ENCODE measurements at regions not wholly inside any gene's neighbourhood (a gene's known extent, or its start where the extent isn't known, plus 50 kb on each side); places are given as distances from the start of the nearest gene placed in this dataset.

GRCh38 chrX:107565015-107565414 is 63.3 kb upstream of the PRPS1 start:
- ChIA-PET POLR2A (no interaction called here), CTCF (interaction anchor here (0.6 kb wide), 1 partner anchor 21 kb away, joined by 3 read pairs; no protein-coding TSS in a partner anchor)
- Mint-ChIP-seq H3K4me3 (no peak overlapping the region), H3K36me3 (ENCODE audit: low read depth) (no peaks in the 10 kb centered on the region), H3K4me1 (no peaks in the 10 kb centered on the region), H3K27ac (no peak overlapping the region), H3K9me3 (no peaks in the 10 kb centered on the region), H3K27me3 (peaks cover 8% of the 10 kb centered on the region)
- no peak for DNase-seq

GRCh38 chrX:107565931-107566603 is 62.2 kb upstream of the PRPS1 start:
- Mint-ChIP-seq H3K4me1 (no peaks in the 10 kb centered on the region), H3K36me3 (ENCODE audit: low read depth) (no peaks in the 10 kb centered on the region), H3K9me3 (no peaks in the 10 kb centered on the region), H3K27ac (no peak overlapping the region), H3K4me3 (no peak overlapping the region), H3K27me3 (peaks cover 8% of the 10 kb centered on the region)
- ChIA-PET CTCF (no interaction called here), POLR2A (no interaction called here)
- DNase-seq, result no peak

- H3K4me1 Mint-ChIP-seq, result no peaks in the 10 kb centered on the region
- ChIA-PET POLR2A (no interaction called here), CTCF (no interaction called here)
These were observed 61.6 kb upstream of the PRPS1 start for GRCh38 chrX:107566604-107567262.

GRCh38 chrX:107567370-107567769 is 60.9 kb upstream of the PRPS1 start:
- Mint-ChIP-seq H3K4me3 (no peak overlapping the region), H3K36me3 (ENCODE audit: low read depth) (no peaks in the 10 kb centered on the region), H3K4me1 (no peaks in the 10 kb centered on the region), H3K27me3 (peaks cover 8% of the 10 kb centered on the region), H3K27ac (no peak overlapping the region), H3K9me3 (no peaks in the 10 kb centered on the region)
- DNase-seq, result no peak
- ChIA-PET CTCF (no interaction called here), POLR2A (no interaction called here)

More at GRCh38 chrX:107566604-107567262, 61.6 kb upstream of the PRPS1 start:
- Mint-ChIP-seq H3K9me3 (no peaks in the 10 kb centered on the region), H3K27ac (no peak overlapping the region), H3K36me3 (ENCODE audit: low read depth) (no peaks in the 10 kb centered on the region), H3K27me3 (peaks cover 8% of the 10 kb centered on the region), H3K4me3 (no peak overlapping the region)
- no peak for DNase-seq

GRCh38 chrX:107571296-107571998 is 56.9 kb upstream of the PRPS1 start:
- ChIA-PET CTCF (interaction anchor here (0.5 kb wide), 1 partner anchor 64 kb away, joined by 3 read pairs; no protein-coding TSS in a partner anchor), POLR2A (no interaction called here)
- Mint-ChIP-seq H3K27me3 (peaks cover 8% of the 10 kb centered on the region), H3K27ac (no peak overlapping the region), H3K9me3 (no peaks in the 10 kb centered on the region), H3K4me1 (no peaks in the 10 kb centered on the region), H3K36me3 (ENCODE audit: low read depth) (no peaks in the 10 kb centered on the region), H3K4me3 (no peak overlapping the region)
- DNase-seq, result no peak

- POLR2A ChIA-PET, result no interaction called here
- H3K9me3 Mint-ChIP-seq, result no peaks in the 10 kb centered on the region
- H3K4me1 Mint-ChIP-seq, result peaks cover 6% of the 10 kb centered on the region
- no peaks in the 10 kb centered on the region for H3K27me3 Mint-ChIP-seq
- no peak overlapping the region for H3K27ac Mint-ChIP-seq
- no peak for DNase-seq
- H3K4me3 Mint-ChIP-seq, result no peak overlapping the region
- CTCF ChIA-PET, result no interaction called here
- no peaks in the 10 kb centered on the region for H3K36me3 Mint-ChIP-seq (ENCODE audit: low read depth)
These were observed 55.3 kb upstream of the PRPS1 start for GRCh38 chrX:107573016-107573415.

- Mint-ChIP-seq H3K4me1 (peaks cover 6% of the 10 kb centered on the region), H3K27ac (no peak overlapping the region)
- no peak for DNase-seq
These were observed 54.1 kb upstream of the PRPS1 start for GRCh38 chrX:107574054-107574683.

GRCh38 chrX:107574711-107575110 is 53.6 kb upstream of the PRPS1 start:
- H3K4me3 Mint-ChIP-seq, result no peak overlapping the region
- peaks cover 6% of the 10 kb centered on the region for H3K4me1 Mint-ChIP-seq
- no peaks in the 10 kb centered on the region for H3K27me3 Mint-ChIP-seq
- CTCF ChIA-PET, result no interaction called here
- no peak for DNase-seq
- POLR2A ChIA-PET, result no interaction called here
- no peak overlapping the region for H3K27ac Mint-ChIP-seq
- no peaks in the 10 kb centered on the region for H3K36me3 Mint-ChIP-seq (ENCODE audit: low read depth)
- H3K9me3 Mint-ChIP-seq, result no peaks in the 10 kb centered on the region

More at GRCh38 chrX:107574054-107574683, 54.1 kb upstream of the PRPS1 start:
- CTCF ChIA-PET, result no interaction called here
- Mint-ChIP-seq H3K36me3 (ENCODE audit: low read depth) (no peaks in the 10 kb centered on the region), H3K4me3 (no peak overlapping the region), H3K27me3 (no peaks in the 10 kb centered on the region), H3K9me3 (no peaks in the 10 kb centered on the region)
- POLR2A ChIA-PET, result no interaction called here

- H3K9me3 Mint-ChIP-seq, result no peaks in the 10 kb centered on the region
- no peak overlapping the region for H3K27ac Mint-ChIP-seq
- H3K4me1 Mint-ChIP-seq, result peaks cover 6% of the 10 kb centered on the region
- POLR2A ChIA-PET, result no interaction called here
- CTCF ChIA-PET, result no interaction called here
- no peak overlapping the region for H3K4me3 Mint-ChIP-seq
- DNase-seq, result no peak
- H3K36me3 Mint-ChIP-seq (ENCODE audit: low read depth), result no peaks in the 10 kb centered on the region
- H3K27me3 Mint-ChIP-seq, result no peaks in the 10 kb centered on the region
These were observed 51.9 kb upstream of the PRPS1 start for GRCh38 chrX:107576392-107576791.

GRCh38 chrX:107576841-107577240 is 51.5 kb upstream of the PRPS1 start:
- H3K4me3 Mint-ChIP-seq, result no peak overlapping the region
- no peaks in the 10 kb centered on the region for H3K9me3 Mint-ChIP-seq
- ChIA-PET POLR2A (no interaction called here), CTCF (no interaction called here)
- peaks cover 6% of the 10 kb centered on the region for H3K4me1 Mint-ChIP-seq
- H3K27ac Mint-ChIP-seq, result no peak overlapping the region
- no peaks in the 10 kb centered on the region for H3K36me3 Mint-ChIP-seq (ENCODE audit: low read depth)
- H3K27me3 Mint-ChIP-seq, result no peaks in the 10 kb centered on the region
- DNase-seq, result peak; percentile 17

- Mint-ChIP-seq H3K4me1 (peaks cover 6% of the 10 kb centered on the region), H3K36me3 (ENCODE audit: low read depth) (no peaks in the 10 kb centered on the region), H3K27ac (no peak overlapping the region), H3K4me3 (no peak overlapping the region), H3K9me3 (no peaks in the 10 kb centered on the region), H3K27me3 (no peaks in the 10 kb centered on the region)
- CTCF ChIA-PET, result no interaction called here
- POLR2A ChIA-PET, result no interaction called here
- DNase-seq, result no peak
These were observed 50.4 kb upstream of the PRPS1 start for GRCh38 chrX:107577933-107578332.
